ENCODE measurements at regions not wholly inside any gene's neighbourhood (a gene's known extent, or its start where the extent isn't known, plus 50 kb on each side); places are given as distances from the start of the nearest gene placed in this dataset.

DNA sequence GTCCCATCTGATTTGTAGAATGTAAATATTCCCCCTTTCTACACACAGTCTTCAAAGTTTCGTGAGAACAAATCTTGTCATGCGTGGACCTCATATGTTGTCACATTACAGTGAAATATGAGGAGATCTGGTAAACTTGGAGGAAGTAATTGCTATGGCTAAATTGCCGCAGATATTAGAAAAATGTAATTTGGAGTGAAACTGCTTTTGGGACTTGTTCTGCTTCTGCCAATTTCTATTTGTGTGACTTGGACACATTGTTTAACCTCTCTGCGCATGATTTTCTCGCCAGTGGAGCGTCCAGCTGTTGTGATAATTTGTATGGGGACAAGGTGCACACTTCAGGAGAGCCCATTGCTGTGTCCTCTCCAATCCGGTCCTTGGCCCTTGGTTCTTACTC is 693.1 kb upstream of the SLC10A2 start:
- DNase-seq (ENCODE audit: low read depth): no peak

DNA sequence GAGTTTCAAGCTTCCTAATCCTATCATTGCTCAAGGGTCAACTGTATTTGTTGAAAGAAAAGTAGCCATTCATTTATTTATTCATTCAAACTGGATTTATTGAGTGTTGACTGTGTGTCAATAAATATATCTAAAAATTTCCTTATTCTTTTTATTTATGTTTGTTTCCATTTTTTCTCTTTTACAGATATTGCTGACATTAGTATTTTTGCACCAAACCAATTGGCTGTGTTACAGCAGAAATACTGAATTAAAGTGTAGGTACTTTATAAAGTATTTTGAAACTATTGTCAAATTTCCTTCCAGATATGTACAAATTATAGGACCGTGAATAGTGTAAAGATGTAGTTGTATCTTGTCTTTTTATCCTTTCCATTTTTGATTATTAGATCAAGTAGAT is 692.0 kb upstream of the SLC10A2 start:
- no peak for DNase-seq (ENCODE audit: low read depth)

GRCh38 chr13:103757361-103757760 is 691.1 kb upstream of the SLC10A2 start:
- no peak for DNase-seq (ENCODE audit: low read depth)

DNA sequence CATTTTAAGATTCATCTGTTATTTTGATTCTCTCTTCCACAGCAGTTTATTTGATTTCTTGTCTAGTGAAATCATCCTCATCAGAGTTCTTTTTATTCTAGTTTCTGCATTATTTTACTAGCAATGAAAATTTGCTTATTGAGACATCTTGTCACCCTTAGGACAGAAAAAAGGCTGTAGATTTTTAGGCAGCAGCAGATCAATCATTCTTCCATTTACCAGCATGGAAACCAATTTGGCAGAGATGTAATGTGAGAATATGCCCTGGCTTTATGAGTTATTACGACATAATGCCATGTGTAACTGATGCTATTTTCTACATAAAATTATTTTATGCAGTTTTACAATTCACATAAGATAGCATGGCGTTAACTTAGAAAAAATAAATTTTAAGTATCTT is 688.6 kb upstream of the SLC10A2 start:
- DNase-seq (ENCODE audit: low read depth): no peak

DNA sequence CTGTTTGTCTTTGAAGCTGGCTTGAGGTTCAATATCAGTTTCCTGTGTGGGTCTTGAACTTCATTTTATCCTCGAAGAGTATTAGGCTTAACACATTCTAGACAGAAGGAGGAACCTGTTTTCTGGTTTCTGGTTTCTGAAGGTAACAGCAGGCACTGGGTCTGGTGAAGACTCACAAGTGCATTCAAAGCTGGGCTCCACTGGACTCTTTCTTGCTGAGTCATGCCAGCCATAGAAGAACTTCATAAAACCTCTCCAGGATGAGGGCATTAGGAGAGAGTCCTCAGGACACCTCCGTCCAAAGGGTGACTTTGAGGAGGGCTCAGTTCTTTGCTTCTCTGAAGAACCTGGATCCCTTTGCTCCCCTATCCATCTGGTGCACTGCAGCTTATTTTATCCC is 668.6 kb upstream of the SLC10A2 start:
- no peak for DNase-seq (ENCODE audit: low read depth)

GRCh38 chr13:103731959-103732358 is 665.7 kb upstream of the SLC10A2 start:
- no peak for DNase-seq (ENCODE audit: low read depth)

GRCh38 chr13:103730407-103730806 is 664.2 kb upstream of the SLC10A2 start:
- no peak for DNase-seq (ENCODE audit: low read depth)

DNA sequence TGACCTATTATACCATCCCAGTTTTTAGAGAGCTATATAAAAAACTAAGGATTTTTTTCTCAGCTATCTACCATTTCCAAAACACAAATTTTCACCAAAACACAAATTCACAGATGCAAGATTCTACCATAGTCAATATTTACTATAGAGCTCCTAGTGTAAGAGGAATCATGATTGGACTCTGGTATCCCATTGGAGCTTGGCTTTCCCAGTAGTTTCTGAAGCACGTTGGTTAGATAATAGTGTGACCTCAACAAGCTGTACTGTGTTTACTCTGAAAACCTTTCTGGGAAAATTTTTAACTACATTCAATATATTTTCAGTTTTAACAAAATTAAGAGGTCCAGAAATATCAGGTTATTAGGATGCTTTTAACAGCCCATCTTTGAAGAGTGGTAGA is 660.6 kb upstream of the SLC10A2 start:
- DNase-seq (ENCODE audit: low read depth): no peak

DNA sequence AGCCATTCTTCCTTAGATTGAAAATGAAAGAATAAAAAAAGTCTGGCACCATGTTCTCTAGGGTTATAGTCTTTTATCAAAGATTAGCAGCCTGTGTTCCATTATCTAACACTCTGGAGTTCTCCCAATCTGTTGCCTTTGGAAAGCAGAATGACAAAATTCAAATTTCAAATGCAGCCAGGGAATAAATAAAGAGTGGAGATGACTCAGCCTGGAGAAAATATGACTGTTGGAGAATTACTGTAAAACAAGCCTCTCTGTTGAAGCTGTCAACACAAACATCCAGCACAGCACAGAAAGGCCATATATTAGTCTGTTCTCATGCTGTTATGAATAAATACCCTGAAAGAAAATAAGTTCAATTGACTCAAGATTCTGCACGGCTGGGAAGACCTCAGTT is 650.5 kb upstream of the SLC10A2 start:
- no peak for DNase-seq (ENCODE audit: low read depth)

DNA sequence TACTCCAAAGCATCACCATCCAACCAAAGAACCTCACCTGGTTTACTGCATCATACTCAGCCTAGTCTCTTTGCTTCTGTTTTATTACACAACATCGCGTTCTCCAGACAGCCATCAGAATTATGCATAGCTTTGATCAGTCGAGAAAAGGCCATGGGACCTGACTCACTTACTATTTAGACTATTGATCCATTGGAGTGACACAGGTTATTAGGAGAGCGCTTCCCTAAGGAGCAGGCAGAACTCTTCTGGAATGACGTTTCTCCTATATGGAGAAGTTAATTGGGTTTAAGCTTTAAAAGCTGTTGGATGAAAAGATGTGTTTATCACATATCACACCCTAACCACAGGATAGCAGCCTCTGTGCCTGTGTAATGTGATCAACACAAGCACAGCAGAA is 649.1 kb upstream of the SLC10A2 start:
- no peak for DNase-seq (ENCODE audit: low read depth)

DNA sequence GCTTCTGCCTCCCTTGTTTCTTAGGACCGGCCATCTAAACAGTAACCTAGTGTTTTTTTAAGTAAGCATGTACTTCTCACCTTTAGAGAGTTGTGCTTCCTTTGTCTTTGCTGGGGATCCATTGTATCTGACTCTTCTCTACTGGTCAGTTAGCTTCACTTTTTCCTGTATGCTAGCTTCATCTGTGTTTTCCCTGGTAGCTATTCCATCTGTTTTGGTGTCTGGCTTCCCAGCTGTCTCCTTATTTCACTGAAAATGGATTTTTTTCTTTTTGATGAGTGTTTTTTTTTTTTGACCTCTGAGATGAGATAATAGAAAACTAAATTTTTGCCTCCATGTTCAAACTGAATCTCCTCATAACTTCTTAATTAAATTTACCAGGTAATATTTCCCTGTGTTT is 637.0 kb upstream of the SLC10A2 start:
- DNase-seq (ENCODE audit: low read depth): no peak

- no peak for DNase-seq (ENCODE audit: low read depth)
Measured at GRCh38 chr13:103698000-103698399, 631.8 kb upstream of the SLC10A2 start.

DNA sequence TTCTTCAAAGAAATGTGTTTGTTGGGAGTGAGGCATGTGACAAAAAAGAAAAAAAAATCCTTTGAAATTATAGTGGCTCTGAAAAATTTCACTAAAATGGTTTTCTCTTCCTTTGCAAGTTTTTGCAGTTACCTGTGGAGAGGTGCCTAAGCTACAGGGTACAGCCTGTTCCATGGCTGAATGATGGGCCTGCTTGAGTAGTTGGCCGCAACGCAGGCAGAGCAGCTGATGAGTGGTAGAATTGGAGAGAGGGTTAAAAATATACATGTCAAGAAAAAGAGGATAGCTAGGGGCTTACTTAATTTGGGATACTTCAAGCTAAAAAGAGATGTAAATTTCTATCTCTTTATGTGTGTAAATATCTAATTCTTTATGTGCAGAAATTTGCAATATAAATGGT is 629.1 kb upstream of the SLC10A2 start:
- no peak for DNase-seq (ENCODE audit: low read depth)

- no peak for DNase-seq (ENCODE audit: low read depth)
Measured at GRCh38 chr13:103694471-103694870, 628.3 kb upstream of the SLC10A2 start.

DNA sequence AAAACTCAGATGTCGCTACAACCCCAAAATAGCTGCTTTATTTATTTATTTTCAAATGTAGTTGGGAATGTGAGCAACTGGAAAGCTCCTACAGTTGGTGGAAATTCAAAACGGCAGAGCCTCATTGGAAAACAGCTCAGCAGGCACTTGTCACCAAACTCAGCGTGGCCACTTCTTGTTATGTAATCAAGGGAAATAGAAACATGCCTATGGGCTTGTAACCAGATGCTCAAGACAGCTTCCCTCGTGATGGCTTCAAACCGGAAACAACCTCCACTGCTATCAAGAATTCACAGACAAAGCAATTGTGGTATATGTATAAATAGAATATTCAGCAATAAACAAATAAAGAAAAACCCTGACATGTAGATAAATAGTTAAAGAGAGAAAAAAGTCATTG is 627.8 kb upstream of the SLC10A2 start:
- DNase-seq (ENCODE audit: low read depth): no peak

GRCh38 chr13:103692442-103692841 is 626.2 kb upstream of the SLC10A2 start:
- DNase-seq (ENCODE audit: low read depth): no peak

DNA sequence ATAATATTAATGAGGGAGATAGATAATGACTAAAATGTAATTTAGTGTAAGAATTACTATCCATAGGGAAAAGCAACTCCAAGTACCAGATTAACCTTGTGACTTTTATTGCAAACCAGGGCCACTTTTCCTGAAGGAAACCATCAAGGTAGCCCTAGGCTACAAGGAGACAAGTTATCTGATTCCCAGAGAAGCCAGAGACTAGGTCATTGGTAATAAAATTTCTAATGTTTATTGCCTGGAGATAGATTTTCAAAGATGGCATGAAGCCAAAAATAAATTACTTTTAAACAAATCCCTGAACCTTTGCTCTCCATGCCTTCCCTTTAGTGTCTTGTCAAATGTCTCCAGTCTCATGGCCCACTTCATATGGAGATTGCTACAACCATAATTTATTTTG is 610.1 kb upstream of the SLC10A2 start:
- DNase-seq (ENCODE audit: low read depth): no peak

DNA sequence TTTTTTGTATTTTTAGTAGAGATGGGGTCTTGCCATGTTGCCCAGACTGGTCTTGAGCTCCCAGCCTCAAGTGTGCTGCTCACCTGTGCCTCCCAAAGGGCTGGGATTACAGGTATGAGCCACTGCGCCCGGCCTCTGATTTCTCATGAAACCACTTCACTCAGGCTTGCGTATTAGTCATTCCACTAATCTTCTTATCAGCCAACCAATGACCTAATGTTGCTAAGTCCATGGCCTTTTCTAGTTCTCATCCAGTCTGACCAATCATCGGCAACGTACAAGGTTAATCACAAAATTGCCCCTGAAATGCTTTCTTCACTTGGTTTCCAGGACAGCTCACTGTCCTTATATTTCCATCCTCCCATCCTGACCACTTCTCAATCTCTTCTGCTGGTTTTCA is 605.3 kb upstream of the SLC10A2 start:
- DNase-seq (ENCODE audit: low read depth): no peak

DNA sequence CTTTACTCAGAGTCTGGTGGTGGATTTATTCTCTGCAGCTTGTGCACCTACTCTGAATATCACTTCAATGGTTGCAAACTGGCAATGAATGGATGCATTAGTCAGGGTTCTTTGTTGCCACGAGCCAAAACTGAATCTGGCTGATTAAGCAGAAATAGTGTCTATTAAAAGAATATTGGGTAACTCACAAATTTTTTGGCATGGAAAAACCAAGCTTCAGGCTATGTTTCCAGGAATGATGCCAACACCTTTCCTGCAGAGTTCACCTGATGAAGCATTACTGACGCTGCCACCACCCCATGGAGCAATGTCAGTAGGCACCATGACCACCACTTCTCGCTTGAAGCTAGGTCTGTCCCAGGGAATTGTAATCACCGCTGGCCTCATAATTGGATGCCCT is 597.8 kb upstream of the SLC10A2 start:
- no peak for DNase-seq (ENCODE audit: low read depth)

DNA sequence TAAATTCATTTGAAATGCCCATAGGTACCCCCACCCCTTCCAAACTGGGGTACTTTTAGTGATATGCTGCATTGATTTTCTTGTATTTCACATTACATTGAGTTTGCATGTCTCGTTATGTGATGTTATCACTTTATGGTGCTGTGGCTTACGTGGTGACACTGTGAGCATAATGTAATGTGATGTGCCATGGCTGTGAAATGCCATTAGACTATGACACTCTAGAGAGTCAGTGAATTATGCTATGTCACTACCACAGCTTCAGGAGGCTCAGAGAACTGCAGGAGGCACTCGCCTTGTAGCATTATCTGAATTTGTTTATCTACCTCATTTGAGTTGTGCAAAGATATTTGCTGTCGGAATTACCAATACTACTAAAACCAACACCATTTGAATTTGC is 590.1 kb upstream of the SLC10A2 start:
- no peak for DNase-seq (ENCODE audit: low read depth)

GRCh38 chr13:103640606-103641005 is 574.4 kb upstream of the SLC10A2 start:
- DNase-seq (ENCODE audit: low read depth): no peak

GRCh38 chr13:103639326-103639725 is 573.1 kb upstream of the SLC10A2 start:
- no peak for DNase-seq (ENCODE audit: low read depth)

- no peak for DNase-seq (ENCODE audit: low read depth)
Measured at GRCh38 chr13:103638706-103639105, 572.5 kb upstream of the SLC10A2 start.

- DNase-seq (ENCODE audit: low read depth): no peak
Measured at GRCh38 chr13:103634066-103634465, 567.8 kb upstream of the SLC10A2 start.

GRCh38 chr13:103625194-103625593 is 559.0 kb upstream of the SLC10A2 start:
- no peak for DNase-seq (ENCODE audit: low read depth)
